Activated CD4-positive, alpha-beta T cell treated with anti-CD3 and anti-CD28 coated beads, Interleukin-2, amount 10 ng/mL, durations not matched to agents 7 days and 5 days (primary cell): ENCODE measurements at regions not wholly inside any gene's neighbourhood (a gene's known extent, or its start where the extent isn't known, plus 50 kb on each side); places are given as distances from the start of the nearest gene placed in this dataset.

Experiments used
- CTCF ChIA-PET: fragments of 350-600 bp; sonication (Branson Sonifier 250); formaldehyde crosslinking; loops from one replicate; lab custom pipeline; 2021; ENCODE audit warnings: antibody characterized with exemption; lab: Charles Lee
- POLR2A ChIA-PET: fragments of 350-600 bp; sonication (Branson Sonifier 250); formaldehyde crosslinking; loops from one replicate; lab custom pipeline; 2021; ENCODE audit warnings: antibody characterized with exemption; lab: Charles Lee
- DNase-seq: peaks from one replicate; pipeline ENCODE4 v3.0.0-alpha.2; 2020
- H3K27ac Mint-ChIP-seq: one replicate; pipeline ENCODE4 v1.8.0; 2021; ENCODE audit warnings: mild to moderate bottlenecking, moderate library complexity, mixed read lengths
- H3K27me3 Mint-ChIP-seq: one replicate; pipeline ENCODE4 v1.8.0; 2021; ENCODE audit warnings: mixed read lengths
- H3K36me3 Mint-ChIP-seq: one replicate; pipeline ENCODE4 v1.8.0; 2021; ENCODE audit warnings: low read depth, mixed read lengths
- H3K4me1 Mint-ChIP-seq: one replicate; pipeline ENCODE4 v1.8.0; 2021; ENCODE audit warnings: mixed read lengths
- H3K4me3 Mint-ChIP-seq: one replicate; pipeline ENCODE4 v1.8.0; 2021; ENCODE audit warnings: mild to moderate bottlenecking, moderate library complexity, mixed read lengths
- H3K9me3 Mint-ChIP-seq: one replicate; pipeline ENCODE4 v1.8.0; 2021; ENCODE audit warnings: mixed read lengths

GRCh38 chr6:159481897-159482296 lies 211.1 kb downstream of the SOD2 start:
- no peaks in the 10 kb centered on the region for H3K4me1 Mint-ChIP-seq
- POLR2A ChIA-PET, result no interaction called here
- CTCF ChIA-PET, result no interaction called here
- no peaks in the 10 kb centered on the region for H3K36me3 Mint-ChIP-seq
- DNase-seq, result no peak
- H3K4me3 Mint-ChIP-seq, result no peak overlapping the region
- H3K27me3 Mint-ChIP-seq, result peaks cover 19% of the 10 kb centered on the region
- no peak overlapping the region for H3K27ac Mint-ChIP-seq
- no peaks in the 10 kb centered on the region for H3K9me3 Mint-ChIP-seq

GRCh38 chr6:159480471-159480870 lies 212.6 kb downstream of the SOD2 start:
- DNase-seq, result no peak
- Mint-ChIP-seq H3K36me3 (no peaks in the 10 kb centered on the region), H3K27ac (no peak overlapping the region), H3K27me3 (peaks cover 19% of the 10 kb centered on the region), H3K4me1 (no peaks in the 10 kb centered on the region), H3K9me3 (no peaks in the 10 kb centered on the region), H3K4me3 (no peak overlapping the region)
- ChIA-PET POLR2A (no interaction called here), CTCF (no interaction called here)

- peaks cover 15% of the 10 kb centered on the region for H3K27me3 Mint-ChIP-seq
- POLR2A ChIA-PET, result no interaction called here
- H3K9me3 Mint-ChIP-seq, result no peaks in the 10 kb centered on the region
- H3K36me3 Mint-ChIP-seq, result no peaks in the 10 kb centered on the region
- H3K27ac Mint-ChIP-seq, result no peak overlapping the region
- no peaks in the 10 kb centered on the region for H3K4me1 Mint-ChIP-seq
- H3K4me3 Mint-ChIP-seq, result no peak overlapping the region
- CTCF ChIA-PET, result no interaction called here
- DNase-seq, result no peak
These were observed 213.9 kb downstream of the SOD2 start for GRCh38 chr6:159479146-159479545.

GRCh38 chr6:159473475-159474263 lies 219.4 kb downstream of the SOD2 start:
- DNase-seq, result no peak
- peaks cover 2% of the 10 kb centered on the region for H3K27me3 Mint-ChIP-seq
- H3K27ac Mint-ChIP-seq, result no peak overlapping the region
- POLR2A ChIA-PET, result no interaction called here
- H3K9me3 Mint-ChIP-seq, result no peaks in the 10 kb centered on the region
- no peak overlapping the region for H3K4me3 Mint-ChIP-seq
- CTCF ChIA-PET, result interaction anchor here (1.5 kb wide), 1 partner anchor 14 kb away, joined by 3 read pairs; no protein-coding TSS in a partner anchor
- H3K4me1 Mint-ChIP-seq, result no peaks in the 10 kb centered on the region
- no peaks in the 10 kb centered on the region for H3K36me3 Mint-ChIP-seq

- ChIA-PET CTCF (no interaction called here), POLR2A (no interaction called here)
- H3K4me1 Mint-ChIP-seq, result peaks cover 2% of the 10 kb centered on the region
- no peaks in the 10 kb centered on the region for H3K9me3 Mint-ChIP-seq
- peaks cover 4% of the 10 kb centered on the region for H3K27me3 Mint-ChIP-seq
- no peak for DNase-seq
- no peaks in the 10 kb centered on the region for H3K36me3 Mint-ChIP-seq
- H3K27ac Mint-ChIP-seq, result no peak overlapping the region
- H3K4me3 Mint-ChIP-seq, result no peak overlapping the region
These were observed 222.6 kb downstream of the SOD2 start for GRCh38 chr6:159470397-159470796.

GRCh38 chr6:159469443-159469842 lies 223.6 kb downstream of the SOD2 start:
- H3K36me3 Mint-ChIP-seq, result no peaks in the 10 kb centered on the region
- H3K4me3 Mint-ChIP-seq, result no peak overlapping the region
- H3K27me3 Mint-ChIP-seq, result peaks cover 4% of the 10 kb centered on the region
- H3K27ac Mint-ChIP-seq, result no peak overlapping the region
- peaks cover 2% of the 10 kb centered on the region for H3K4me1 Mint-ChIP-seq
- no peak for DNase-seq
- ChIA-PET CTCF (no interaction called here), POLR2A (no interaction called here)
- no peaks in the 10 kb centered on the region for H3K9me3 Mint-ChIP-seq

- no peak for DNase-seq
- Mint-ChIP-seq H3K27ac (no peak overlapping the region), H3K4me3 (no peak overlapping the region), H3K4me1 (peaks cover 2% of the 10 kb centered on the region), H3K27me3 (peaks cover 4% of the 10 kb centered on the region), H3K9me3 (no peaks in the 10 kb centered on the region), H3K36me3 (no peaks in the 10 kb centered on the region)
- ChIA-PET CTCF (no interaction called here), POLR2A (no interaction called here)
These were observed 224.0 kb downstream of the SOD2 start for GRCh38 chr6:159468994-159469393.

GRCh38 chr6:159467473-159468041 lies 225.5 kb downstream of the SOD2 start:
- Mint-ChIP-seq H3K27ac (no peak overlapping the region), H3K36me3 (no peaks in the 10 kb centered on the region)
- POLR2A ChIA-PET, result no interaction called here

GRCh38 chr6:159466926-159467325 lies 226.1 kb downstream of the SOD2 start:
- H3K4me1 Mint-ChIP-seq, result peaks cover 2% of the 10 kb centered on the region
- CTCF ChIA-PET, result no interaction called here

More at GRCh38 chr6:159467473-159468041, 225.5 kb downstream of the SOD2 start:
- Mint-ChIP-seq H3K4me1 (peaks cover 2% of the 10 kb centered on the region), H3K9me3 (no peaks in the 10 kb centered on the region), H3K4me3 (no peak overlapping the region), H3K27me3 (peaks cover 4% of the 10 kb centered on the region)
- CTCF ChIA-PET, result no interaction called here
- DNase-seq, result no peak

GRCh38 chr6:159464816-159465215 lies 228.2 kb downstream of the SOD2 start:
- Mint-ChIP-seq H3K4me3 (no peak overlapping the region), H3K27ac (no peak overlapping the region), H3K27me3 (peaks cover 10% of the 10 kb centered on the region), H3K9me3 (no peaks in the 10 kb centered on the region), H3K36me3 (no peaks in the 10 kb centered on the region), H3K4me1 (peaks cover 2% of the 10 kb centered on the region)
- no peak for DNase-seq
- POLR2A ChIA-PET, result no interaction called here
- CTCF ChIA-PET, result no interaction called here

More at GRCh38 chr6:159466926-159467325, 226.1 kb downstream of the SOD2 start:
- Mint-ChIP-seq H3K27me3 (peaks cover 4% of the 10 kb centered on the region), H3K36me3 (no peaks in the 10 kb centered on the region), H3K9me3 (no peaks in the 10 kb centered on the region), H3K4me3 (no peak overlapping the region), H3K27ac (no peak overlapping the region)
- no peak for DNase-seq
- POLR2A ChIA-PET, result no interaction called here

- ChIA-PET POLR2A (no interaction called here), CTCF (no interaction called here)
- Mint-ChIP-seq H3K27me3 (peaks cover 11% of the 10 kb centered on the region), H3K4me3 (no peak overlapping the region), H3K4me1 (peaks cover 2% of the 10 kb centered on the region), H3K9me3 (no peaks in the 10 kb centered on the region), H3K36me3 (no peaks in the 10 kb centered on the region), H3K27ac (no peak overlapping the region)
- no peak for DNase-seq
These were observed 229.8 kb downstream of the SOD2 start for GRCh38 chr6:159463119-159463829.

GRCh38 chr6:159462431-159462830 lies 230.6 kb downstream of the SOD2 start:
- no peaks in the 10 kb centered on the region for H3K9me3 Mint-ChIP-seq
- POLR2A ChIA-PET, result no interaction called here
- DNase-seq, result no peak
- peaks cover 10% of the 10 kb centered on the region for H3K27me3 Mint-ChIP-seq
- H3K4me1 Mint-ChIP-seq, result peaks cover 2% of the 10 kb centered on the region
- H3K4me3 Mint-ChIP-seq, result no peak overlapping the region
- no peaks in the 10 kb centered on the region for H3K36me3 Mint-ChIP-seq
- CTCF ChIA-PET, result no interaction called here
- no peak overlapping the region for H3K27ac Mint-ChIP-seq

- peaks cover 8% of the 10 kb centered on the region for H3K27me3 Mint-ChIP-seq
- H3K27ac Mint-ChIP-seq, result no peak overlapping the region
- no peaks in the 10 kb centered on the region for H3K9me3 Mint-ChIP-seq
- H3K36me3 Mint-ChIP-seq, result no peaks in the 10 kb centered on the region
- H3K4me1 Mint-ChIP-seq, result no peaks in the 10 kb centered on the region
- DNase-seq, result no peak
- POLR2A ChIA-PET, result no interaction called here
- no peak overlapping the region for H3K4me3 Mint-ChIP-seq
- CTCF ChIA-PET, result no interaction called here
These were observed 231.0 kb downstream of the SOD2 start for GRCh38 chr6:159461998-159462397.
